GM23338 (cell line): ENCODE measurements at regions not wholly inside any gene's neighbourhood (a gene's known extent, or its start where the extent isn't known, plus 50 kb on each side); places are given as distances from the start of the nearest gene placed in this dataset.

Experiments
- ATAC-seq: fragments of 200-7000 bp; cut with Tn5 transposase; 3 replicates; pipeline ENCODE4 v1.9.1; 2020
- DNase-seq: peaks from one replicate; pipeline ENCODE4 v3.0.0-alpha.2; 2015; ENCODE audit warnings: low spot score
- H2AFZ ChIP-seq: fragments of 200-600 bp; sonication (generic); 2 replicates; pipeline ENCODE4 v1.8.0; 2016; ENCODE audit warnings: antibody characterized with exemption, mild to moderate bottlenecking, moderate library complexity
- H3F3A ChIP-seq: fragments of 200-600 bp; sonication (generic); replicated peaks from 2 replicates; pipeline ENCODE4 v1.8.0; 2017; ENCODE audit warnings: antibody characterized with exemption, mixed run types, low read depth
- H3K27ac ChIP-seq: fragments of 200-600 bp; sonication (generic); 2 replicates; pipeline ENCODE4 v1.6.1; 2016; ENCODE audit warnings: low read depth
- H3K27me3 ChIP-seq: fragments of 200-600 bp; sonication (generic); 2 replicates; pipeline ENCODE4 v1.8.0; 2016; ENCODE audit warnings: mild to moderate bottlenecking, mixed run types, moderate library complexity; ENCODE audit not compliant: insufficient read depth
- H3K36me3 ChIP-seq: fragments of 200-600 bp; sonication (generic); 2 replicates; pipeline ENCODE4 v1.8.0; 2016; ENCODE audit warnings: mild to moderate bottlenecking; ENCODE audit not compliant: insufficient read depth
- H3K4me1 ChIP-seq: fragments of 200-600 bp; sonication (generic); 2 replicates; pipeline ENCODE4 v1.8.0; 2016; ENCODE audit warnings: mild to moderate bottlenecking, moderate library complexity; ENCODE audit not compliant: insufficient read depth
- H3K4me2 ChIP-seq: fragments of 200-600 bp; sonication (generic); 2 replicates; pipeline ENCODE4 v1.7.1; 2017; ENCODE audit warnings: mixed run types
- H3K4me3 ChIP-seq: fragments of 200-600 bp; sonication (generic); 2 replicates; pipeline ENCODE4 v1.6.1; 2016; ENCODE audit warnings: mixed run types
- H3K79me2 ChIP-seq: fragments of 200-600 bp; sonication (generic); replicated peaks from 2 replicates; pipeline ENCODE4 v1.8.0; 2017; ENCODE audit warnings: mild to moderate bottlenecking; ENCODE audit not compliant: insufficient read depth
- H3K9me2 ChIP-seq: fragments of 200-600 bp; sonication (generic); 2 replicates; pipeline ENCODE4 v1.8.0; 2017; ENCODE audit not compliant: insufficient read depth
- H4K20me1 ChIP-seq: fragments of 200-600 bp; sonication (generic); replicated peaks from 2 replicates; pipeline ENCODE4 v1.8.0; 2017; ENCODE audit warnings: mild to moderate bottlenecking; ENCODE audit not compliant: insufficient read depth
- H3K27ac Mint-ChIP-seq: 2 replicates; pipeline ENCODE4 v1.8.0; 2020; ENCODE audit warnings: inconsistent platforms, mild to moderate bottlenecking, moderate library complexity, mixed read lengths
- H3K27me3 Mint-ChIP-seq: 3 replicates; pipeline ENCODE4 v1.8.0; 2022; ENCODE audit warnings: low read depth, mild to moderate bottlenecking, moderate library complexity, mixed read lengths, inconsistent platforms; ENCODE audit not compliant: insufficient read depth, poor library complexity
- H3K36me3 Mint-ChIP-seq: 3 replicates; pipeline ENCODE4 v1.8.0; 2021; ENCODE audit warnings: low read depth, mild to moderate bottlenecking, inconsistent platforms, moderate library complexity, mixed read lengths
- H3K4me1 Mint-ChIP-seq: 3 replicates; pipeline ENCODE4 v1.8.0; 2020; ENCODE audit warnings: mild to moderate bottlenecking, inconsistent platforms, mixed read lengths
- H3K4me3 Mint-ChIP-seq: 3 replicates; pipeline ENCODE4 v1.8.0; 2021; ENCODE audit warnings: moderate library complexity, mild to moderate bottlenecking, inconsistent platforms, mixed read lengths
- H3K9me3 Mint-ChIP-seq: 3 replicates; pipeline ENCODE4 v1.8.0; 2020; ENCODE audit warnings: moderate library complexity, mild to moderate bottlenecking, inconsistent platforms, mixed read lengths
- EZH2phosphoT487 ChIP-seq: fragments of 200-600 bp; sonication (generic); IDR thresholded peaks from one replicate; pipeline ENCODE4 v1.8.1; 2018; ENCODE audit warnings: antibody characterized with exemption; ENCODE audit not compliant: unreplicated experiment
- JUNB ChIP-seq: IDR thresholded peaks from one replicate; pipeline ENCODE4 v1.6.1; 2016; ENCODE audit warnings: antibody characterized with exemption; ENCODE audit not compliant: unreplicated experiment
- NANOG ChIP-seq: IDR thresholded peaks from 2 replicates; pipeline ENCODE4 v1.6.1; 2016; ENCODE audit warnings: antibody characterized with exemption, borderline replicate concordance
- POLR2AphosphoS5 ChIP-seq: IDR thresholded peaks from 2 replicates; pipeline ENCODE4 v1.6.1; 2016; ENCODE audit warnings: antibody characterized with exemption, low read depth
- STAT1 ChIP-seq: IDR thresholded peaks from one replicate; pipeline ENCODE4 v1.6.1; 2016; ENCODE audit warnings: antibody characterized with exemption; ENCODE audit not compliant: unreplicated experiment
- ZNF114 ChIP-seq: fragments of 250-450 bp; sonication (Bioruptor Pico); IDR thresholded peaks from 2 replicates; pipeline ENCODE4 v1.5.0; 2020; ENCODE audit warnings: mild to moderate bottlenecking, moderate library complexity
- ZNF331 ChIP-seq: fragments of 250-450 bp; sonication (Bioruptor Pico); IDR thresholded peaks from 2 replicates; pipeline ENCODE4 v1.5.0; 2020; ENCODE audit warnings: low read depth, mild to moderate bottlenecking, moderate library complexity
- TF ChIP-seq, protein P1 (sequence below): IDR thresholded peaks from one replicate; pipeline ENCODE4 v1.6.1; 2018; ENCODE audit warnings: antibody characterized with exemption; ENCODE audit not compliant: unreplicated experiment
- TF ChIP-seq, protein P2 (sequence below): fragments of 250-450 bp; sonication (Bioruptor Pico); IDR thresholded peaks from 2 replicates; pipeline ENCODE4 v1.5.0; 2020; ENCODE audit warnings: mild to moderate bottlenecking, moderate library complexity

DNA sequence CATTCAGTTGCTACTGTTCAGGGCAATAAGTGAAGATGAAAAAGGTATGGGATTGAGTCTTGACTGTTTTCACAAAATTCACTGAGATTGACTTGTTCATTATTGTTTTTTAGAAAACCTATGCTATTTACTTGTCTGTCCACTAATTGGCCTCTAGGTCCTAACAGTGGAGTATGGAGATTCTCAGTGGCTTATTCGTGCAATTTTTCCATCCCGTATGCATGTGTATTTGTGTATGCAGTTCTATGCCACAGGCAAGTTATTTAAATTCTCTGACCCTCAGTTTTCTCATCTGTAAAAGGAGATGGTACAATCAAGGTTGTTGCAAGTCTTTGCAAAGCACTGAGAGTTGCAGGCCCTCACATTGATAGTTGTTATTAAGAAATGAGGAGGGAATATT lies 151.0 kb downstream of the BBOX1 start:
- no peaks in the 10 kb centered on the region for H3K79me2 ChIP-seq
- Mint-ChIP-seq H3K4me1 (no peaks in the 10 kb centered on the region), H3K27me3 (no peaks in the 10 kb centered on the region), H3K36me3 (no peaks in the 10 kb centered on the region), H3K9me3 (no peaks in the 10 kb centered on the region; the same call in 2 of the 3 replicates), H3K4me3 (no peak overlapping the region), H3K27ac (no peak overlapping the region)
- no peaks in the 10 kb centered on the region for H3K36me3 ChIP-seq
- H3K9me2 ChIP-seq: no peaks in the 10 kb centered on the region
- H2AFZ ChIP-seq: no peak overlapping the region
- H4K20me1 ChIP-seq: no peaks in the 10 kb centered on the region
- no peak overlapping the region for H3K4me2 ChIP-seq
- no peak for ATAC-seq
- H3K4me3 ChIP-seq: no peak overlapping the region
- H3K4me1 ChIP-seq: no peaks in the 10 kb centered on the region
- no peaks in the 10 kb centered on the region for H3F3A ChIP-seq
- no peak overlapping the region for H3K27ac ChIP-seq
- DNase-seq: no peak
- TF ChIP-seq POLR2AphosphoS5: no peak
- H3K27me3 ChIP-seq: no peaks in the 10 kb centered on the region

DNA sequence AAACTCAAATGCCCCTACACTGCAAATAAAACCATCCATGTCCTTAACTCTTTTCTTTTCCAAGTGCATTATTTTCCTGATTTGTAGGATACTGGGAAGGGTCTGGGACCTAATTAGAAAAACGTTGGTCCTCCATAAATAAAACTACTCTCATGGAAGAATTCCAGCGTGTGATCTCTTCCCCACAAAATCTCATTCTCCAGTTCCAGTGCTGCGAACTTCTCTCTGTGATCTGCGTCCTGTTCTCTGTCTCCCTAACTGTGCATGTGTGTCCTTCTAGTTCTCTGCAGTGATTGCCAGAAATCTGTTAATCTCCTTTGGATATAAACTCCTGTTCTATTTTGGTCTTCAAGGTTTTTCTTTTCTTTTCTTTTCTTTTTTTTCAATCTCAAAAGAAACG lies 148.1 kb downstream of the BBOX1 start:
- H3K36me3 ChIP-seq: no peaks in the 10 kb centered on the region
- Mint-ChIP-seq H3K4me3 (no peak overlapping the region), H3K27me3 (no peaks in the 10 kb centered on the region), H3K27ac (no peak overlapping the region), H3K9me3 (no peaks in the 10 kb centered on the region; the same call in 2 of the 3 replicates), H3K4me1 (peaks cover 11% of the 10 kb centered on the region), H3K36me3 (no peaks in the 10 kb centered on the region)
- no peaks in the 10 kb centered on the region for H3K27me3 ChIP-seq
- H3K4me1 ChIP-seq: peaks cover 5% of the 10 kb centered on the region
- ATAC-seq: no peak
- H4K20me1 ChIP-seq: no peaks in the 10 kb centered on the region
- no peak overlapping the region for H3K4me2 ChIP-seq
- DNase-seq: no peak
- H3F3A ChIP-seq: no peaks in the 10 kb centered on the region
- H3K79me2 ChIP-seq: no peaks in the 10 kb centered on the region
- H2AFZ ChIP-seq: no peak overlapping the region
- no peak overlapping the region for H3K4me3 ChIP-seq
- no peak for TF ChIP-seq POLR2AphosphoS5
- TF ChIP-seq NANOG: no peak
- TF ChIP-seq EZH2phosphoT487: no peak
- no peak for TF ChIP-seq JUNB
- TF ChIP-seq, protein P1, sequence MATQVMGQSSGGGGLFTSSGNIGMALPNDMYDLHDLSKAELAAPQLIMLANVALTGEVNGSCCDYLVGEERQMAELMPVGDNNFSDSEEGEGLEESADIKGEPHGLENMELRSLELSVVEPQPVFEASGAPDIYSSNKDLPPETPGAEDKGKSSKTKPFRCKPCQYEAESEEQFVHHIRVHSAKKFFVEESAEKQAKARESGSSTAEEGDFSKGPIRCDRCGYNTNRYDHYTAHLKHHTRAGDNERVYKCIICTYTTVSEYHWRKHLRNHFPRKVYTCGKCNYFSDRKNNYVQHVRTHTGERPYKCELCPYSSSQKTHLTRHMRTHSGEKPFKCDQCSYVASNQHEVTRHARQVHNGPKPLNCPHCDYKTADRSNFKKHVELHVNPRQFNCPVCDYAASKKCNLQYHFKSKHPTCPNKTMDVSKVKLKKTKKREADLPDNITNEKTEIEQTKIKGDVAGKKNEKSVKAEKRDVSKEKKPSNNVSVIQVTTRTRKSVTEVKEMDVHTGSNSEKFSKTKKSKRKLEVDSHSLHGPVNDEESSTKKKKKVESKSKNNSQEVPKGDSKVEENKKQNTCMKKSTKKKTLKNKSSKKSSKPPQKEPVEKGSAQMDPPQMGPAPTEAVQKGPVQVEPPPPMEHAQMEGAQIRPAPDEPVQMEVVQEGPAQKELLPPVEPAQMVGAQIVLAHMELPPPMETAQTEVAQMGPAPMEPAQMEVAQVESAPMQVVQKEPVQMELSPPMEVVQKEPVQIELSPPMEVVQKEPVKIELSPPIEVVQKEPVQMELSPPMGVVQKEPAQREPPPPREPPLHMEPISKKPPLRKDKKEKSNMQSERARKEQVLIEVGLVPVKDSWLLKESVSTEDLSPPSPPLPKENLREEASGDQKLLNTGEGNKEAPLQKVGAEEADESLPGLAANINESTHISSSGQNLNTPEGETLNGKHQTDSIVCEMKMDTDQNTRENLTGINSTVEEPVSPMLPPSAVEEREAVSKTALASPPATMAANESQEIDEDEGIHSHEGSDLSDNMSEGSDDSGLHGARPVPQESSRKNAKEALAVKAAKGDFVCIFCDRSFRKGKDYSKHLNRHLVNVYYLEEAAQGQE: no peak
- no peak for TF ChIP-seq STAT1
- TF ChIP-seq, protein P2, sequence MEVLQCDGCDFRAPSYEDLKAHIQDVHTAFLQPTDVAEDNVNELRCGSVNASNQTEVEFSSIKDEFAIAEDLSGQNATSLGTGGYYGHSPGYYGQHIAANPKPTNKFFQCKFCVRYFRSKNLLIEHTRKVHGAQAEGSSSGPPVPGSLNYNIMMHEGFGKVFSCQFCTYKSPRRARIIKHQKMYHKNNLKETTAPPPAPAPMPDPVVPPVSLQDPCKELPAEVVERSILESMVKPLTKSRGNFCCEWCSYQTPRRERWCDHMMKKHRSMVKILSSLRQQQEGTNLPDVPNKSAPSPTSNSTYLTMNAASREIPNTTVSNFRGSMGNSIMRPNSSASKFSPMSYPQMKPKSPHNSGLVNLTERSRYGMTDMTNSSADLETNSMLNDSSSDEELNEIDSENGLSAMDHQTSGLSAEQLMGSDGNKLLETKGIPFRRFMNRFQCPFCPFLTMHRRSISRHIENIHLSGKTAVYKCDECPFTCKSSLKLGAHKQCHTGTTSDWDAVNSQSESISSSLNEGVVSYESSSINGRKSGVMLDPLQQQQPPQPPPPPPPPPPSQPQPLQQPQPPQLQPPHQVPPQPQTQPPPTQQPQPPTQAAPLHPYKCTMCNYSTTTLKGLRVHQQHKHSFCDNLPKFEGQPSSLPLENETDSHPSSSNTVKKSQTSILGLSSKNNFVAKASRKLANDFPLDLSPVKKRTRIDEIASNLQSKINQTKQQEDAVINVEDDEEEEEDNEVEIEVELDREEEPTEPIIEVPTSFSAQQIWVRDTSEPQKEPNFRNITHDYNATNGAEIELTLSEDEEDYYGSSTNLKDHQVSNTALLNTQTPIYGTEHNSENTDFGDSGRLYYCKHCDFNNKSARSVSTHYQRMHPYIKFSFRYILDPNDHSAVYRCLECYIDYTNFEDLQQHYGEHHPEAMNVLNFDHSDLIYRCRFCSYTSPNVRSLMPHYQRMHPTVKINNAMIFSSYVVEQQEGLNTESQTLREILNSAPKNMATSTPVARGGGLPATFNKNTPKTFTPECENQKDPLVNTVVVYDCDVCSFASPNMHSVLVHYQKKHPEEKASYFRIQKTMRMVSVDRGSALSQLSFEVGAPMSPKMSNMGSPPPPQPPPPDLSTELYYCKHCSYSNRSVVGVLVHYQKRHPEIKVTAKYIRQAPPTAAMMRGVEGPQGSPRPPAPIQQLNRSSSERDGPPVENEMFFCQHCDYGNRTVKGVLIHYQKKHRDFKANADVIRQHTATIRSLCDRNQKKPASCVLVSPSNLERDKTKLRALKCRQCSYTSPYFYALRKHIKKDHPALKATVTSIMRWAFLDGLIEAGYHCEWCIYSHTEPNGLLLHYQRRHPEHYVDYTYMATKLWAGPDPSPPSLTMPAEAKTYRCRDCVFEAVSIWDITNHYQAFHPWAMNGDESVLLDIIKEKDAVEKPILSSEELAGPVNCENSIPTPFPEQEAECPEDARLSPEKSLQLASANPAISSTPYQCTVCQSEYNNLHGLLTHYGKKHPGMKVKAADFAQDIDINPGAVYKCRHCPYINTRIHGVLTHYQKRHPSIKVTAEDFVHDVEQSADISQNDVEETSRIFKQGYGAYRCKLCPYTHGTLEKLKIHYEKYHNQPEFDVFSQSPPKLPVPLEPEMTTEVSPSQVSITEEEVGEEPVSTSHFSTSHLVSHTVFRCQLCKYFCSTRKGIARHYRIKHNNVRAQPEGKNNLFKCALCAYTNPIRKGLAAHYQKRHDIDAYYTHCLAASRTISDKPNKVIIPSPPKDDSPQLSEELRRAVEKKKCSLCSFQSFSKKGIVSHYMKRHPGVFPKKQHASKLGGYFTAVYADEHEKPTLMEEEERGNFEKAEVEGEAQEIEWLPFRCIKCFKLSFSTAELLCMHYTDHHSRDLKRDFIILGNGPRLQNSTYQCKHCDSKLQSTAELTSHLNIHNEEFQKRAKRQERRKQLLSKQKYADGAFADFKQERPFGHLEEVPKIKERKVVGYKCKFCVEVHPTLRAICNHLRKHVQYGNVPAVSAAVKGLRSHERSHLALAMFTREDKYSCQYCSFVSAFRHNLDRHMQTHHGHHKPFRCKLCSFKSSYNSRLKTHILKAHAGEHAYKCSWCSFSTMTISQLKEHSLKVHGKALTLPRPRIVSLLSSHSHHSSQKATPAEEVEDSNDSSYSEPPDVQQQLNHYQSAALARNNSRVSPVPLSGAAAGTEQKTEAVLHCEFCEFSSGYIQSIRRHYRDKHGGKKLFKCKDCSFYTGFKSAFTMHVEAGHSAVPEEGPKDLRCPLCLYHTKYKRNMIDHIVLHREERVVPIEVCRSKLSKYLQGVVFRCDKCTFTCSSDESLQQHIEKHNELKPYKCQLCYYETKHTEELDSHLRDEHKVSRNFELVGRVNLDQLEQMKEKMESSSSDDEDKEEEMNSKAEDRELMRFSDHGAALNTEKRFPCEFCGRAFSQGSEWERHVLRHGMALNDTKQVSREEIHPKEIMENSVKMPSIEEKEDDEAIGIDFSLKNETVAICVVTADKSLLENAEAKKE (CRISPR knock-in tag): no peak
- TF ChIP-seq ZNF114 (CRISPR knock-in tag): no peak
- TF ChIP-seq ZNF331: no peak
- no peak overlapping the region for H3K27ac ChIP-seq
- no peaks in the 10 kb centered on the region for H3K9me2 ChIP-seq
